HG03442 (cell line): ENCODE measurements at regions not wholly inside any gene's neighbourhood (a gene's known extent, or its start where the extent isn't known, plus 50 kb on each side); places are given as distances from the start of the nearest gene placed in this dataset.
"Not testable (repeated sequence)": the region's sequence is repeated elsewhere in the genome, so short reads cannot be mapped to it uniquely, and the experiment has no call there.

Experiments used
- ATAC-seq: cut with Tn5 transposase; IDR thresholded peaks from one replicate; pipeline ENCODE4 v1.9.1; 2021; ENCODE audit warnings: mild to moderate bottlenecking, moderate library complexity; ENCODE audit not compliant: unreplicated experiment

GRCh38 chr9:89695441-89695891, 90.7 kb downstream of the GADD45G start:
- no peak for ATAC-seq

- not testable (repeated sequence) for ATAC-seq
Measured at GRCh38 chr9:89695979-89696378, 91.2 kb downstream of the GADD45G start.

GRCh38 chr9:89696780-89697179, 92.0 kb downstream of the GADD45G start:
- ATAC-seq: no peak

- ATAC-seq: no peak
Measured at GRCh38 chr9:89697553-89697952, 92.7 kb downstream of the GADD45G start.

GRCh38 chr9:89698411-89699005, 93.7 kb downstream of the GADD45G start:
- ATAC-seq: no peak

GRCh38 chr9:89699646-89700045, 94.8 kb downstream of the GADD45G start:
- no peak for ATAC-seq

- peak; percentile 75 for ATAC-seq
Measured at GRCh38 chr9:89701221-89701798, 96.5 kb downstream of the GADD45G start.

GRCh38 chr9:89702401-89702800, 97.6 kb downstream of the GADD45G start:
- ATAC-seq: no peak

GRCh38 chr9:89705651-89706050, 100.8 kb downstream of the GADD45G start:
- ATAC-seq: no peak

- ATAC-seq: no peak
Measured at GRCh38 chr9:89706086-89706485, 101.3 kb downstream of the GADD45G start.

- no peak for ATAC-seq
Measured at GRCh38 chr9:89706731-89707191, 101.9 kb downstream of the GADD45G start.

GRCh38 chr9:89710697-89711096, 105.9 kb downstream of the GADD45G start:
- no peak for ATAC-seq

GRCh38 chr9:89711866-89712265, 107.1 kb downstream of the GADD45G start:
- ATAC-seq: no peak

- no peak for ATAC-seq
Measured at GRCh38 chr9:89712283-89712682, 107.5 kb downstream of the GADD45G start.

- ATAC-seq: no peak
Measured at GRCh38 chr9:89714321-89714720, 109.5 kb downstream of the GADD45G start.

- no peak for ATAC-seq
Measured at GRCh38 chr9:89715318-89715858, 110.6 kb downstream of the GADD45G start.

- ATAC-seq: no peak
Measured at GRCh38 chr9:89715881-89716280, 111.1 kb downstream of the GADD45G start.

- peak; percentile 58 for ATAC-seq
Measured at GRCh38 chr9:89716559-89716958, 111.7 kb downstream of the GADD45G start.

- ATAC-seq: no peak
Measured at GRCh38 chr9:89718176-89718575, 113.4 kb downstream of the GADD45G start.

- no peak for ATAC-seq
Measured at GRCh38 chr9:89718651-89719050, 113.8 kb downstream of the GADD45G start.

- ATAC-seq: no peak
Measured at GRCh38 chr9:89719202-89719601, 114.4 kb downstream of the GADD45G start.

GRCh38 chr9:89720696-89721175, 115.9 kb downstream of the GADD45G start:
- ATAC-seq: no peak
